ENCODE measurements at regions not wholly inside any gene's neighbourhood (a gene's known extent, or its start where the extent isn't known, plus 50 kb on each side); places are given as distances from the start of the nearest gene placed in this dataset.
"Not testable (repeated sequence)": the region's sequence is repeated elsewhere in the genome, so short reads cannot be mapped to it uniquely, and the experiment has no call there.

- not testable (repeated sequence) for H3K79me2 ChIP-seq (ENCODE audit: control insufficient read depth, insufficient read depth, low read length); H3K27me3 ChIP-seq (ENCODE audit: insufficient read depth, low read length, poor library complexity); DNase-seq; H4K5ac ChIP-seq (ENCODE audit: low read length); H3K9ac ChIP-seq (ENCODE audit: low read length); H2BK5ac ChIP-seq (ENCODE audit: low read length); H3K27ac ChIP-seq (ENCODE audit: low read depth, low read length); H3K23ac ChIP-seq (ENCODE audit: low read length); H3K36me3 ChIP-seq (ENCODE audit: control insufficient read depth, insufficient read depth, low read length); H2BK15ac ChIP-seq (replicated peaks; ENCODE audit: low read depth); H3K4me2 ChIP-seq (ENCODE audit: low read length); H3K4me1 ChIP-seq (ENCODE audit: control insufficient read depth, low read depth, low read length); H2AK5ac ChIP-seq (ENCODE audit: low read length); H4K8ac ChIP-seq (ENCODE audit: low read depth, low read length); H3K4ac ChIP-seq (ENCODE audit: low read depth, low read length); H3K18ac ChIP-seq (ENCODE audit: low read length); H3K56ac ChIP-seq (ENCODE audit: low read length); H2BK120ac ChIP-seq (ENCODE audit: low read depth, low read length); H3K4me3 ChIP-seq (ENCODE audit: low read length); H3K79me1 ChIP-seq (ENCODE audit: low read length)
- WGBS (ENCODE audit: extremely low coverage, insufficient coverage, low lambda C conversion rate) = no CpG with 5 or more reads among the region's 19 CpGs
Observed at GRCh38 chr6:51224580-51225240, 406.0 kb downstream of the TFAP2B start.

GRCh38 chr6:51241376-51241775, 422.7 kb downstream of the TFAP2B start:
- H3K23ac ChIP-seq (ENCODE audit: low read length) = no peak overlapping the region
- no peak overlapping the region for H3K56ac ChIP-seq (ENCODE audit: low read length)
- H4K5ac ChIP-seq (ENCODE audit: low read length) = no peak overlapping the region
- no peak overlapping the region for H3K4ac ChIP-seq (ENCODE audit: low read depth, low read length)
- no peak overlapping the region for H4K8ac ChIP-seq (ENCODE audit: low read depth, low read length)
- no peaks in the 10 kb centered on the region for H3K27me3 ChIP-seq (ENCODE audit: insufficient read depth, low read length, poor library complexity)
- H2BK5ac ChIP-seq (ENCODE audit: low read length) = no peak overlapping the region
- no peaks in the 10 kb centered on the region for H3K36me3 ChIP-seq (ENCODE audit: control insufficient read depth, insufficient read depth, low read length)
- H3K27ac ChIP-seq (ENCODE audit: low read depth, low read length) = no peak overlapping the region
- H3K9ac ChIP-seq (ENCODE audit: low read length) = no peak overlapping the region
- no peak for DNase-seq
- no peaks in the 10 kb centered on the region for H3K79me1 ChIP-seq (ENCODE audit: low read length)
- H3K79me2 ChIP-seq (ENCODE audit: control insufficient read depth, insufficient read depth, low read length) = no peaks in the 10 kb centered on the region
- H3K4me2 ChIP-seq (ENCODE audit: low read length) = no peak overlapping the region
- no peak overlapping the region for H3K18ac ChIP-seq (ENCODE audit: low read length)
- H3K4me3 ChIP-seq (ENCODE audit: low read length) = no peak overlapping the region
- H3K4me1 ChIP-seq (ENCODE audit: control insufficient read depth, low read depth, low read length) = no peaks in the 10 kb centered on the region
- no peak overlapping the region for H2BK15ac ChIP-seq (replicated peaks; ENCODE audit: low read depth)
- no peak overlapping the region for H2AK5ac ChIP-seq (ENCODE audit: low read length)
- H2BK120ac ChIP-seq (ENCODE audit: low read depth, low read length) = no peak overlapping the region

- Histone ChIP-seq H3K4me3 (ENCODE audit: low read length) (no peak overlapping the region), H3K4me2 (ENCODE audit: low read length) (no peak overlapping the region), H3K23ac (ENCODE audit: low read length) (no peak overlapping the region), H2BK15ac (replicated peaks; ENCODE audit: low read depth) (no peak overlapping the region), H4K8ac (ENCODE audit: low read depth, low read length) (no peak overlapping the region), H3K4ac (ENCODE audit: low read depth, low read length) (no peak overlapping the region), H3K18ac (ENCODE audit: low read length) (no peak overlapping the region), H2AK5ac (ENCODE audit: low read length) (no peak overlapping the region), H2BK120ac (ENCODE audit: low read depth, low read length) (no peak overlapping the region), H3K79me1 (ENCODE audit: low read length) (no peaks in the 10 kb centered on the region), H3K27me3 (ENCODE audit: insufficient read depth, low read length, poor library complexity) (no peaks in the 10 kb centered on the region), H2BK5ac (ENCODE audit: low read length) (no peak overlapping the region), H3K79me2 (ENCODE audit: control insufficient read depth, insufficient read depth, low read length) (no peaks in the 10 kb centered on the region), H3K36me3 (ENCODE audit: control insufficient read depth, insufficient read depth, low read length) (no peaks in the 10 kb centered on the region), H3K56ac (ENCODE audit: low read length) (no peak overlapping the region), H3K27ac (ENCODE audit: low read depth, low read length) (no peak overlapping the region), H3K4me1 (ENCODE audit: control insufficient read depth, low read depth, low read length) (no peaks in the 10 kb centered on the region), H4K5ac (ENCODE audit: low read length) (no peak overlapping the region), H3K9ac (ENCODE audit: low read length) (no peak overlapping the region)
- no peak for DNase-seq
Observed at GRCh38 chr6:51249798-51250197, 431.1 kb downstream of the TFAP2B start.

- Histone ChIP-seq H3K79me2 (ENCODE audit: control insufficient read depth, insufficient read depth, low read length) (no peaks in the 10 kb centered on the region), H3K27ac (ENCODE audit: low read depth, low read length) (no peak overlapping the region), H2BK5ac (ENCODE audit: low read length) (no peak overlapping the region), H3K27me3 (ENCODE audit: insufficient read depth, low read length, poor library complexity) (no peaks in the 10 kb centered on the region), H3K4me2 (ENCODE audit: low read length) (no peak overlapping the region), H4K5ac (ENCODE audit: low read length) (no peak overlapping the region), H3K18ac (ENCODE audit: low read length) (no peak overlapping the region), H3K4me1 (ENCODE audit: control insufficient read depth, low read depth, low read length) (no peaks in the 10 kb centered on the region), H3K4ac (ENCODE audit: low read depth, low read length) (no peak overlapping the region), H3K79me1 (ENCODE audit: low read length) (no peaks in the 10 kb centered on the region), H3K9ac (ENCODE audit: low read length) (no peak overlapping the region), H3K4me3 (ENCODE audit: low read length) (no peak overlapping the region), H3K56ac (ENCODE audit: low read length) (no peak overlapping the region), H2BK120ac (ENCODE audit: low read depth, low read length) (no peak overlapping the region), H4K8ac (ENCODE audit: low read depth, low read length) (no peak overlapping the region), H3K23ac (ENCODE audit: low read length) (no peak overlapping the region), H2AK5ac (ENCODE audit: low read length) (no peak overlapping the region), H3K36me3 (ENCODE audit: control insufficient read depth, insufficient read depth, low read length) (no peaks in the 10 kb centered on the region), H2BK15ac (replicated peaks; ENCODE audit: low read depth) (no peak overlapping the region)
- no CpG with 5 or more reads among the region's 4 CpGs for whole genome bisulfite sequencing (ENCODE audit: extremely low coverage, insufficient coverage, low lambda C conversion rate)
- DNase-seq = no peak
Observed at GRCh38 chr6:51250317-51250716, 431.6 kb downstream of the TFAP2B start.

GRCh38 chr6:51257938-51258337, 439.3 kb downstream of the TFAP2B start:
- Histone ChIP-seq H2BK15ac (replicated peaks; ENCODE audit: low read depth) (no peak overlapping the region), H3K27me3 (ENCODE audit: insufficient read depth, low read length, poor library complexity) (no peaks in the 10 kb centered on the region), H3K23ac (ENCODE audit: low read length) (no peak overlapping the region), H3K4me1 (ENCODE audit: control insufficient read depth, low read depth, low read length) (no peaks in the 10 kb centered on the region), H3K9ac (ENCODE audit: low read length) (no peak overlapping the region), H4K8ac (ENCODE audit: low read depth, low read length) (no peak overlapping the region), H3K4me2 (ENCODE audit: low read length) (no peak overlapping the region), H4K5ac (ENCODE audit: low read length) (no peak overlapping the region), H3K79me1 (ENCODE audit: low read length) (no peaks in the 10 kb centered on the region), H3K36me3 (ENCODE audit: control insufficient read depth, insufficient read depth, low read length) (no peaks in the 10 kb centered on the region), H2BK120ac (ENCODE audit: low read depth, low read length) (no peak overlapping the region), H3K27ac (ENCODE audit: low read depth, low read length) (no peak overlapping the region), H3K4me3 (ENCODE audit: low read length) (no peak overlapping the region), H2BK5ac (ENCODE audit: low read length) (no peak overlapping the region), H3K4ac (ENCODE audit: low read depth, low read length) (no peak overlapping the region), H3K18ac (ENCODE audit: low read length) (no peak overlapping the region), H2AK5ac (ENCODE audit: low read length) (no peak overlapping the region), H3K79me2 (ENCODE audit: control insufficient read depth, insufficient read depth, low read length) (no peaks in the 10 kb centered on the region), H3K56ac (ENCODE audit: low read length) (no peak overlapping the region)
- DNase-seq = no peak
- no CpG with 5 or more reads among the region's 2 CpGs for WGBS (ENCODE audit: extremely low coverage, insufficient coverage, low lambda C conversion rate)

GRCh38 chr6:51260003-51260402, 441.3 kb downstream of the TFAP2B start:
- H3K4me1 ChIP-seq (ENCODE audit: control insufficient read depth, low read depth, low read length) = no peaks in the 10 kb centered on the region
- no peaks in the 10 kb centered on the region for H3K79me2 ChIP-seq (ENCODE audit: control insufficient read depth, insufficient read depth, low read length)
- no peak overlapping the region for H2BK120ac ChIP-seq (ENCODE audit: low read depth, low read length)
- no peak overlapping the region for H4K8ac ChIP-seq (ENCODE audit: low read depth, low read length)
- no peak overlapping the region for H3K4me3 ChIP-seq (ENCODE audit: low read length)
- H3K4ac ChIP-seq (ENCODE audit: low read depth, low read length) = no peak overlapping the region
- no peak overlapping the region for H2AK5ac ChIP-seq (ENCODE audit: low read length)
- no peaks in the 10 kb centered on the region for H3K79me1 ChIP-seq (ENCODE audit: low read length)
- H3K27ac ChIP-seq (ENCODE audit: low read depth, low read length) = no peak overlapping the region
- H3K23ac ChIP-seq (ENCODE audit: low read length) = no peak overlapping the region
- H3K36me3 ChIP-seq (ENCODE audit: control insufficient read depth, insufficient read depth, low read length) = no peaks in the 10 kb centered on the region
- no peaks in the 10 kb centered on the region for H3K27me3 ChIP-seq (ENCODE audit: insufficient read depth, low read length, poor library complexity)
- no peak overlapping the region for H4K5ac ChIP-seq (ENCODE audit: low read length)
- no peak overlapping the region for H2BK5ac ChIP-seq (ENCODE audit: low read length)
- no peak overlapping the region for H3K9ac ChIP-seq (ENCODE audit: low read length)
- no peak overlapping the region for H3K18ac ChIP-seq (ENCODE audit: low read length)
- H3K56ac ChIP-seq (ENCODE audit: low read length) = no peak overlapping the region
- WGBS (ENCODE audit: extremely low coverage, insufficient coverage, low lambda C conversion rate) = no CpG with 5 or more reads among the region's 3 CpGs
- peak; percentile 17 for DNase-seq
- no peak overlapping the region for H2BK15ac ChIP-seq (replicated peaks; ENCODE audit: low read depth)
- H3K4me2 ChIP-seq (ENCODE audit: low read length) = no peak overlapping the region

Measured in mesendoderm (in vitro differentiated cells).